HepG2 (cell line): ENCODE measurements at regions not wholly inside any gene's neighbourhood (a gene's known extent, or its start where the extent isn't known, plus 50 kb on each side); places are given as distances from the start of the nearest gene placed in this dataset.

ENCODE experiments used
- ATAC-seq: fragments of 200-7000 bp; cut with Tn5 transposase; 3 replicates; pipeline ENCODE4 v1.9.1; 2020; ENCODE audit warnings: mild to moderate bottlenecking, moderate library complexity
- BruUV-seq: library from RNA; stranded (reverse); fragments of 400-500 nt; replicated peaks from 2 replicates; lab custom pipeline; 2021; lab: Mats Ljungman, UMichigan
- CTCF ChIA-PET: fragments of 300-600 bp; formaldehyde crosslinking; extraction: SDS; loops from one replicate; lab custom pipeline; 2021; ENCODE audit warnings: low total read pairs, inconsistent platforms, low intra/inter-chr PET ratio; lab: Yijun Ruan, JAX
- POLR2A ChIA-PET: fragments of 350-600 bp; sonication (Branson Sonifier 250); formaldehyde crosslinking; loops from one replicate; lab custom pipeline; 2020; ENCODE audit warnings: antibody characterized with exemption, inconsistent platforms; lab: Yijun Ruan, JAX
- DNase-seq: peaks from one replicate; pipeline ENCODE4 v3.0.0-alpha.2; 2015; ENCODE audit warnings: low spot score
- FAIRE-seq: peaks from 3 replicates; lab custom pipeline; 2011; peaks lifted over from hg19 to GRCh38; lab: Jason Lieb, UNC
- H2AFZ ChIP-seq: one replicate; pipeline ENCODE4 v1.6.1; 2011; ENCODE audit warnings: low read length, inconsistent platforms
- H3K27ac ChIP-seq: fragments of 300-600 bp; 3 replicates; pipeline ENCODE4 v1.8.0; 2011; ENCODE audit warnings: mixed run types, mild to moderate bottlenecking, mixed read lengths, low read length, inconsistent platforms; ENCODE audit not compliant: insufficient read depth; ENCODE audit errors: extremely low read length
- H3K27me3 ChIP-seq, 2 experiments: fragments of 200-600 bp in 1 of 2; 2 replicates in 1 of 2; 3 replicates in 1 of 2; pipeline versions ENCODE4 v1.6.0 to v1.8.0; 2011; ENCODE audit warnings: low read length in 2 of 2, mild to moderate bottlenecking in 2 of 2, moderate library complexity in 2 of 2, inconsistent platforms in 1 of 2; ENCODE audit not compliant: insufficient read depth in 2 of 2, control insufficient read depth in 1 of 2
- H3K36me3 ChIP-seq, 2 experiments: fragments of 200-600 bp in 1 of 2; replicated peaks in 1 of 2; 2 replicates in 1 of 2; 3 replicates in 1 of 2; pipeline versions ENCODE4 v1.5.1 to v1.8.0; 2011; ENCODE audit warnings: low read length in 2 of 2, inconsistent platforms in 1 of 2; ENCODE audit not compliant: insufficient read depth in 2 of 2, control insufficient read depth in 1 of 2
- H3K4me1 ChIP-seq: 2 replicates; pipeline ENCODE4 v1.5.1; 2012; ENCODE audit warnings: low read length, inconsistent platforms; ENCODE audit not compliant: insufficient read depth
- H3K4me2 ChIP-seq: 2 replicates; pipeline ENCODE4 v1.6.0; 2011; ENCODE audit warnings: low read depth, low read length, inconsistent platforms
- H3K4me3 ChIP-seq, 3 experiments: fragments of 200-600 bp in 1 of 3; sonication (generic), shearing (Covaris generic) in 1 of 3; replicated peaks in 1 of 3; 2 replicates each; pipeline ENCODE4 v1.5.1; 2011 to 2016; ENCODE audit warnings: low read length in 3 of 3, inconsistent platforms in 2 of 3, low read depth in 2 of 3, mild to moderate bottlenecking in 2 of 3, control low read depth in 1 of 3, mixed read lengths in 1 of 3; ENCODE audit not compliant: insufficient read depth in 1 of 3
- H3K79me2 ChIP-seq: one replicate; pipeline ENCODE4 v1.6.1; 2011; ENCODE audit warnings: low read length, inconsistent platforms; ENCODE audit not compliant: insufficient read depth
- H3K9ac ChIP-seq: 2 replicates; pipeline ENCODE4 v1.6.0; 2011; ENCODE audit warnings: mild to moderate bottlenecking, low read depth, low read length, inconsistent platforms; ENCODE audit not compliant: insufficient read depth
- H3K9me3 ChIP-seq: 2 replicates; pipeline ENCODE4 v1.5.1; 2012; ENCODE audit warnings: mild to moderate bottlenecking, low read length
- H4K20me1 ChIP-seq: 2 replicates; pipeline ENCODE4 v1.6.0; 2011; ENCODE audit warnings: inconsistent platforms, mild to moderate bottlenecking, low read length, moderate library complexity; ENCODE audit not compliant: insufficient read depth
- KLF11 ChIP-seq: IDR thresholded peaks from 2 replicates; pipeline ENCODE4 v1.6.1; 2016; ENCODE audit warnings: missing compliant biosample characterization
- YY1 ChIP-seq: IDR thresholded peaks from 2 replicates; pipeline ENCODE4 v1.6.1; 2011; ENCODE audit warnings: low read length, low read depth, moderate library complexity, mild to moderate bottlenecking; ENCODE audit not compliant: insufficient read depth, insufficient replicate concordance
- ZNF460 ChIP-seq: sonication (generic); formaldehyde crosslinking; IDR thresholded peaks from 2 replicates; pipeline ENCODE4 v1.5.1; 2020; ENCODE audit warnings: missing genetic modification reagents, mild to moderate bottlenecking, borderline replicate concordance
- ZNF713 ChIP-seq: sonication (generic); formaldehyde crosslinking; IDR thresholded peaks from 2 replicates; pipeline ENCODE4 v1.4.0; 2020; ENCODE audit warnings: mild to moderate bottlenecking, missing genetic modification reagents
- ZNF773 ChIP-seq: sonication (generic); formaldehyde crosslinking; IDR thresholded peaks from 2 replicates; pipeline ENCODE4 v1.4.0; 2020; ENCODE audit warnings: missing genetic modification reagents, borderline replicate concordance
- WGBS: methylation state at CpG from one replicate; pipeline ENCODE4 v1.1.6; 2017; ENCODE audit warnings: low lambda C conversion rate; 5-methylcytosine and 5-hydroxymethylcytosine counted together
- in situ Hi-C: cut with HindIII; loops from 2 replicates; pipeline ENCODE4 v1.10.0; 2017; ENCODE audit warnings: low pct_unique_long_range_greater_than_20kb; ENCODE audit not compliant: extremely low pct_ligation_motif_present
- intact Hi-C: fragments of 100-400 bp; cut with micrococcal nuclease; formaldehyde crosslinking; loops from one replicate; pipeline ENCODE4 v1.10.0; 2022; ENCODE audit not compliant: unreplicated experiment
- TF ChIP-seq, protein P1 (sequence below): sonication (generic); formaldehyde crosslinking; IDR thresholded peaks from 2 replicates; pipeline ENCODE4 v1.5.0; 2020; ENCODE audit warnings: mild to moderate bottlenecking, missing genetic modification reagents
- TF ChIP-seq, protein P2 (sequence below): sonication (generic); formaldehyde crosslinking; IDR thresholded peaks from 2 replicates; pipeline ENCODE4 v1.8.0; 2022; ENCODE audit warnings: mild to moderate bottlenecking, missing genetic modification reagents

DNA sequence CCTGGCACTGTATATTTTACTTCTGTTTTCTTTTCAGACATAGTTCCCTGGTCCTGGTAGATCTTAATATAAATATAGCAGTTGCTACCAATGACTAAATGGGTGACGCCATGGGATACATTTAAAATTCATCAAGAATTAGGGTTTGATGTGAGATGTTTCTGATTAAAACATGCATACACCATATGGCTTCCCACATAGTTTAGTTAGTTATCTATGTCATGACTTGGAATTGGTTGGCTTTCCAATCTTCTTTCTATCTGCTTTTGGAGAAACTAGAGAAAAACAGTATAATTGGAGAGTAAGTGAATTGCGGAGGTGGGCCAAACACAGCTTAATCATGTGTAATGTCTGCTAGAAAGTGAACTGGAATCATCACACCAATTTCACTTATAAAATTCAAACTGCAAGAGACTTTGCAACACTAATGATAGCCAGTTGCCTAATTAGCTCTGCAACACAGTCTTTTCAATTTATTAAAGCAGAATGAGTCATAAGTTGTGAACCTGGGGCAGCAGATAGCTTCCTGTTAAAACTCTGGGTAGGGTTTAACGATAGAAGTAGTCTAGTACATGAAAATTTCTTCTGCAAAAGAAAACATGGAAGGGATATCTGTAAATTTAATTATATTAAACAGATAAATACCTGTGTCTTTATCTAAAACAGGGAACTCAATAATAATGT lies 295.2 kb downstream of the SLC16A7 start:
- WGBS: 37% methylated on average over 3 of the region's 3 CpGs
- Histone ChIP-seq H4K20me1 (no peaks in the 10 kb centered on the region), H2AFZ (no peak overlapping the region), H3K9me3 (no peaks in the 10 kb centered on the region), H3K79me2 (no peaks in the 10 kb centered on the region), H3K27ac (no peak overlapping the region), H3K27me3 (no peaks in the 10 kb centered on the region; a peak in 1 of 5 replicates), H3K4me2 (no peak overlapping the region), H3K9ac (no peak overlapping the region), H3K4me3 (no peak overlapping the region), H3K4me1 (no peaks in the 10 kb centered on the region), H3K36me3 (no peaks in the 10 kb centered on the region)
- BruUV-seq: no TSS peak
- ChIA-PET POLR2A (no interaction called here), CTCF (no interaction called here)
- TF ChIP-seq, protein P1, sequence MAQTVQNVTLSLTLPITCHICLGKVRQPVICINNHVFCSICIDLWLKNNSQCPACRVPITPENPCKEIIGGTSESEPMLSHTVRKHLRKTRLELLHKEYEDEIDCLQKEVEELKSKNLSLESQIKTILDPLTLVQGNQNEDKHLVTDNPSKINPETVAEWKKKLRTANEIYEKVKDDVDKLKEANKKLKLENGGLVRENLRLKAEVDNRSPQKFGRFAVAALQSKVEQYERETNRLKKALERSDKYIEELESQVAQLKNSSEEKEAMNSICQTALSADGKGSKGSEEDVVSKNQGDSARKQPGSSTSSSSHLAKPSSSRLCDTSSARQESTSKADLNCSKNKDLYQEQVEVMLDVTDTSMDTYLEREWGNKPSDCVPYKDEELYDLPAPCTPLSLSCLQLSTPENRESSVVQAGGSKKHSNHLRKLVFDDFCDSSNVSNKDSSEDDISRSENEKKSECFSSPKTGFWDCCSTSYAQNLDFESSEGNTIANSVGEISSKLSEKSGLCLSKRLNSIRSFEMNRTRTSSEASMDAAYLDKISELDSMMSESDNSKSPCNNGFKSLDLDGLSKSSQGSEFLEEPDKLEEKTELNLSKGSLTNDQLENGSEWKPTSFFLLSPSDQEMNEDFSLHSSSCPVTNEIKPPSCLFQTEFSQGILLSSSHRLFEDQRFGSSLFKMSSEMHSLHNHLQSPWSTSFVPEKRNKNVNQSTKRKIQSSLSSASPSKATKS (CRISPR knock-in tag): no peak
- no peak for DNase-seq
- FAIRE-seq: no peak
- no peak for ATAC-seq
- intact Hi-C loops: no loop called here
- in situ Hi-C loops: no loop called here

DNA sequence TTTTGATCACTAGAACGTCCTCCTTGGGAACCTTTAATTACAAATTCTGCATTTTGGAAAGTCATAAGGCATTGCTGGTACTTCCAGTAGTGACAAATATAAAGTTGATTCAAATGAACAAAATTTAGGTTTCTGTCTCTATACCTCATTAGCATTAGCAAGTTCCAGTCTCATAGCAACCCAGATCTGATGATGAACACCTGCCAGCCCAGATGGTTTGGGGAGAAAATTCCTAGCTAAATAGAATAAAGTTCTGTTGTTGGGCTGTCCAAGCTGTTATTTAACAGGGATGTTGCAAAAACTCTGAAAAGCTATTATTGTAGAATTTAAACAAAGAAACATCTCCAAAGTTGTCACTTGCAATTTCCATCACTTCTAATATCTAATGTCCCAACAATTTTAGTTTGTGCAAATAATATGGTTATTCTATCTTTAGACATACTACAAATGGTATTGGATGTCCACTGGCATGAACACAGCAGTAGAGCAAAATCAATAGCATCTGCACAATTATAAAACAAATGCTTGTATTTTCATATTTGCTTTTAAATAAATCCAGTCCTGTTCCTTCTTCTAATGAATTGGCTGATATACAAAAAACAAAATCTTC lies 299.4 kb downstream of the SLC16A7 start:
- no peak for DNase-seq
- peaks cover 17% of the 10 kb centered on the region for H3K9me3 ChIP-seq
- BruUV-seq: no TSS peak
- no peaks in the 10 kb centered on the region for H3K4me1 ChIP-seq
- intact Hi-C loops (no loop called here), in situ Hi-C loops (no loop called here)
- CTCF ChIA-PET: no interaction called here
- POLR2A ChIA-PET: no interaction called here
- no peaks in the 10 kb centered on the region for H4K20me1 ChIP-seq
- TF ChIP-seq YY1: no peak
- no peak for TF ChIP-seq KLF11 (CRISPR knock-in tag)
- TF ChIP-seq ZNF773: no peak
- no peak for TF ChIP-seq ZNF460
- no peak for TF ChIP-seq ZNF713 (CRISPR knock-in tag)
- TF ChIP-seq, protein P2, sequence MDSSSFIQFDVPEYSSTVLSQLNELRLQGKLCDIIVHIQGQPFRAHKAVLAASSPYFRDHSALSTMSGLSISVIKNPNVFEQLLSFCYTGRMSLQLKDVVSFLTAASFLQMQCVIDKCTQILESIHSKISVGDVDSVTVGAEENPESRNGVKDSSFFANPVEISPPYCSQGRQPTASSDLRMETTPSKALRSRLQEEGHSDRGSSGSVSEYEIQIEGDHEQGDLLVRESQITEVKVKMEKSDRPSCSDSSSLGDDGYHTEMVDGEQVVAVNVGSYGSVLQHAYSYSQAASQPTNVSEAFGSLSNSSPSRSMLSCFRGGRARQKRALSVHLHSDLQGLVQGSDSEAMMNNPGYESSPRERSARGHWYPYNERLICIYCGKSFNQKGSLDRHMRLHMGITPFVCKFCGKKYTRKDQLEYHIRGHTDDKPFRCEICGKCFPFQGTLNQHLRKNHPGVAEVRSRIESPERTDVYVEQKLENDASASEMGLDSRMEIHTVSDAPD: no peak
- H3K4me3 ChIP-seq: no peak overlapping the region
- no peak overlapping the region for H3K4me2 ChIP-seq
- no peaks in the 10 kb centered on the region; a peak in 1 of 5 replicates for H3K27me3 ChIP-seq
- FAIRE-seq: no peak
- no peak overlapping the region for H2AFZ ChIP-seq
- ATAC-seq: no peak
- no peak overlapping the region for H3K9ac ChIP-seq
- H3K36me3 ChIP-seq: no peaks in the 10 kb centered on the region
- no peaks in the 10 kb centered on the region for H3K79me2 ChIP-seq
- H3K27ac ChIP-seq: no peak overlapping the region
- 0% methylated on average over 1 of the region's 1 CpG for WGBS
